B cell (primary cell): ENCODE measurements at regions not wholly inside any gene's neighbourhood (a gene's known extent, or its start where the extent isn't known, plus 50 kb on each side); places are given as distances from the start of the nearest gene placed in this dataset.

Experiments used
- ATAC-seq: fragments of 200-7000 bp; cut with Tn5 transposase; one replicate; pipeline ENCODE4 v1.10.0; 2021; ENCODE audit warnings: low read depth, mild to moderate bottlenecking, moderate number of reproducible peaks, moderate library complexity
- CTCF ChIA-PET: fragments of 350-600 bp; sonication (Branson Sonifier 250); formaldehyde crosslinking; loops from one replicate; lab custom pipeline; 2021; ENCODE audit warnings: antibody characterized with exemption, inconsistent platforms; lab: Charles Lee
- POLR2A ChIA-PET: fragments of 350-600 bp; sonication (Branson Sonifier 250); formaldehyde crosslinking; loops from one replicate; lab custom pipeline; 2021; ENCODE audit warnings: antibody characterized with exemption; lab: Charles Lee
- DNase-seq: peaks from one replicate; pipeline ENCODE4 v3.0.0; 2013
- H2AFZ ChIP-seq: 2 replicates; pipeline ENCODE4 v1.6.1; 2012; ENCODE audit warnings: mild to moderate bottlenecking, low read depth, low read length; ENCODE audit not compliant: insufficient read depth, poor library complexity, severe bottlenecking
- H3K27ac ChIP-seq, 2 donors: 1 replicate in 1 of 2; 2 replicates in 1 of 2; pipeline ENCODE4 v1.5.1; 2012 to 2013; ENCODE audit warnings: low read length in 2 of 2, mild to moderate bottlenecking in 2 of 2, moderate library complexity in 1 of 2
- H3K27me3 ChIP-seq, 4 experiments: fragments of 200-600 bp in 1 of 4; sonication (generic) in 1 of 4; replicated peaks in 1 of 4; 1 replicate in 2 of 4; 2 replicates in 2 of 4; pipeline versions ENCODE4 v1.6.1 to v1.7.0; 2013 to 2016; ENCODE audit warnings: low read length in 3 of 4, mild to moderate bottlenecking in 2 of 4, mixed read lengths in 1 of 4, moderate library complexity in 1 of 4; ENCODE audit not compliant: insufficient read depth in 4 of 4, control insufficient read depth in 3 of 4; ENCODE audit errors: control extremely low read depth in 1 of 4
- H3K36me3 ChIP-seq, 2 experiments: replicated peaks in 1 of 2; 1 replicate in 1 of 2; 2 replicates in 1 of 2; pipeline versions ENCODE4 v1.6.1 to v1.7.1; 2013; ENCODE audit warnings: low read length in 1 of 2; ENCODE audit not compliant: insufficient read depth in 2 of 2, control insufficient read depth in 1 of 2; ENCODE audit errors: control extremely low read depth in 1 of 2, extremely low read depth in 1 of 2
- H3K4me1 ChIP-seq, 2 donors: fragments of 200-600 bp in 1 of 2; sonication (generic) in 1 of 2; 1 replicate in 1 of 2; 2 replicates in 1 of 2; pipeline versions ENCODE4 v1.5.1 to v1.6.1; 2013 to 2017; ENCODE audit warnings: low read length in 2 of 2; ENCODE audit not compliant: control insufficient read depth in 2 of 2, insufficient read depth in 2 of 2
- H3K4me2 ChIP-seq: replicated peaks from 2 replicates; pipeline ENCODE3; 2012; ENCODE audit warnings: mild to moderate bottlenecking, low read depth, low read length; ENCODE audit not compliant: poor library complexity, severe bottlenecking
- H3K4me3 ChIP-seq, 5 experiments: fragments of 200-600 bp in 1 of 5; sonication (generic) in 1 of 5; 1 replicate in 3 of 5; 2 replicates in 2 of 5; pipeline versions ENCODE4 v1.5.1 to v1.7.0; 2011 to 2016; ENCODE audit warnings: low read length in 4 of 5, mild to moderate bottlenecking in 4 of 5, low read depth in 2 of 5, control low read depth in 1 of 5, moderate library complexity in 1 of 5; ENCODE audit not compliant: insufficient read depth in 1 of 5; ENCODE audit errors: control extremely low read depth in 1 of 5, extremely low read depth in 1 of 5
- H3K79me2 ChIP-seq: fragments of 200-600 bp; sonication (generic); one replicate; pipeline ENCODE4 v1.6.0; 2016; ENCODE audit warnings: low read length; ENCODE audit not compliant: control insufficient read depth, insufficient read depth
- H3K9ac ChIP-seq: fragments of 200-600 bp; sonication (generic); 2 replicates; pipeline ENCODE4 v1.6.1; 2017; ENCODE audit warnings: mild to moderate bottlenecking, low read length, moderate library complexity
- H3K9me3 ChIP-seq, 3 donors: one replicate each; pipeline versions ENCODE4 v1.6.1 to v1.7.1; 2013; ENCODE audit warnings: low read length in 2 of 3; ENCODE audit not compliant: control insufficient read depth in 2 of 3, insufficient read depth in 1 of 3; ENCODE audit errors: control extremely low read depth in 1 of 3
- H4K20me1 ChIP-seq: 2 replicates; pipeline ENCODE4 v1.6.0; 2012; ENCODE audit warnings: mild to moderate bottlenecking, low read length; ENCODE audit not compliant: insufficient read depth, control insufficient read depth, poor library complexity, severe bottlenecking
- H3K27ac Mint-ChIP-seq: one replicate; pipeline ENCODE4 v1.8.0; 2021; ENCODE audit warnings: mixed read lengths
- H3K27me3 Mint-ChIP-seq: one replicate; pipeline ENCODE4 v1.8.0; 2021; ENCODE audit warnings: mixed read lengths
- H3K4me1 Mint-ChIP-seq: one replicate; pipeline ENCODE4 v1.8.0; 2021; ENCODE audit warnings: mixed read lengths
- H3K4me3 Mint-ChIP-seq: one replicate; pipeline ENCODE4 v1.8.0; 2021; ENCODE audit warnings: mixed read lengths
- H3K9me3 Mint-ChIP-seq: one replicate; pipeline ENCODE4 v1.8.0; 2022; ENCODE audit warnings: mixed read lengths; ENCODE audit not compliant: insufficient read depth
- EZH2 ChIP-seq: IDR thresholded peaks from 2 replicates; pipeline ENCODE4 v1.6.1; 2012; ENCODE audit warnings: borderline replicate concordance, low read depth, mild to moderate bottlenecking, moderate library complexity, low read length; ENCODE audit not compliant: insufficient read depth, poor library complexity, severe bottlenecking
- WGBS: methylation state at CpG from one replicate; pipeline ENCODE4 v1.1.5; 2013; ENCODE audit warnings: missing lambda C conversion rate; ENCODE audit not compliant: insufficient coverage; 5-methylcytosine and 5-hydroxymethylcytosine counted together
- intact Hi-C: fragments of 100-400 bp; cut with micrococcal nuclease; formaldehyde crosslinking; loops from one replicate; pipeline ENCODE4 v1.10.0; 2022
- TF ChIP-seq, protein P1 (sequence below): fragments of 200-600 bp; IDR thresholded peaks from one replicate; pipeline ENCODE4 v1.8.0; 2022; ENCODE audit warnings: antibody characterized with exemption, mild to moderate bottlenecking

DNA sequence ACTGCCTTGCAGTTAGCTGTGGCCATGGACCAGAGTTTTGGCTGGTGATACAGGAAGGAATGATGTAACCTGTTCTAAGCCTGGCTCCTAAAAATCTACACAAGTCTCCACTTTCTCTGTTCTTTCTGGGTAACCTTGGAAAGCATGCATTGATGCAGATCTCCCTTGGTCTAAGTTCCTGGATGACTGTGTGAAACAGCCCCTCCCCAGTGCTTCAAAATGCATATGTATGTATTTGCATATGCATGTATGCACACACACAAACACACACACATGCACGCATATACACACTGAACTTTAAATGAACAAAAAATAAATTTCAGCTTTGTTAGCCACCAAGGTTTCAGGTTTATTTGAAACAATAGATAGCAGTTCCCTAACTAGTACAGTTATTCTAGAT, 296.1 kb downstream of the OSR1 start:
- WGBS: no CpG with 5 or more reads among the region's 1 CpG
- no peak for ATAC-seq
- H3K4me3 Mint-ChIP-seq: no peak overlapping the region
- H3K4me1 Mint-ChIP-seq: no peaks in the 10 kb centered on the region
- ChIA-PET POLR2A (no interaction called here), CTCF (interaction anchor here (0.6 kb wide), 1 partner anchor 79 kb away, joined by 3 read pairs; no protein-coding TSS in a partner anchor)
- no peaks in the 10 kb centered on the region for H3K9me3 ChIP-seq
- no peak overlapping the region for H3K4me2 ChIP-seq
- H3K4me1 ChIP-seq: no peaks in the 10 kb centered on the region
- no peak overlapping the region for H3K27ac Mint-ChIP-seq
- no peaks in the 10 kb centered on the region for H4K20me1 ChIP-seq
- no peaks in the 10 kb centered on the region for H3K79me2 ChIP-seq
- no peak overlapping the region for H3K4me3 ChIP-seq
- H3K27me3 Mint-ChIP-seq: no peaks in the 10 kb centered on the region
- H3K27ac ChIP-seq: no peak overlapping the region
- H3K27me3 ChIP-seq: no peaks in the 10 kb centered on the region
- H3K36me3 ChIP-seq: no peaks in the 10 kb centered on the region
- H2AFZ ChIP-seq: no peak overlapping the region
- DNase-seq: no peak
- no peak for TF ChIP-seq EZH2
- TF ChIP-seq, protein P1, sequence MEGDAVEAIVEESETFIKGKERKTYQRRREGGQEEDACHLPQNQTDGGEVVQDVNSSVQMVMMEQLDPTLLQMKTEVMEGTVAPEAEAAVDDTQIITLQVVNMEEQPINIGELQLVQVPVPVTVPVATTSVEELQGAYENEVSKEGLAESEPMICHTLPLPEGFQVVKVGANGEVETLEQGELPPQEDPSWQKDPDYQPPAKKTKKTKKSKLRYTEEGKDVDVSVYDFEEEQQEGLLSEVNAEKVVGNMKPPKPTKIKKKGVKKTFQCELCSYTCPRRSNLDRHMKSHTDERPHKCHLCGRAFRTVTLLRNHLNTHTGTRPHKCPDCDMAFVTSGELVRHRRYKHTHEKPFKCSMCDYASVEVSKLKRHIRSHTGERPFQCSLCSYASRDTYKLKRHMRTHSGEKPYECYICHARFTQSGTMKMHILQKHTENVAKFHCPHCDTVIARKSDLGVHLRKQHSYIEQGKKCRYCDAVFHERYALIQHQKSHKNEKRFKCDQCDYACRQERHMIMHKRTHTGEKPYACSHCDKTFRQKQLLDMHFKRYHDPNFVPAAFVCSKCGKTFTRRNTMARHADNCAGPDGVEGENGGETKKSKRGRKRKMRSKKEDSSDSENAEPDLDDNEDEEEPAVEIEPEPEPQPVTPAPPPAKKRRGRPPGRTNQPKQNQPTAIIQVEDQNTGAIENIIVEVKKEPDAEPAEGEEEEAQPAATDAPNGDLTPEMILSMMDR: no peak
- H3K9ac ChIP-seq: no peak overlapping the region
- H3K9me3 Mint-ChIP-seq: no peaks in the 10 kb centered on the region
- intact Hi-C loops: no loop called here

GRCh38 chr2:19059076-19059475, 299.3 kb downstream of the OSR1 start:
- H3K27me3 ChIP-seq: no peaks in the 10 kb centered on the region
- no peaks in the 10 kb centered on the region for H4K20me1 ChIP-seq
- intact Hi-C loops: no loop called here
- no peaks in the 10 kb centered on the region for H3K79me2 ChIP-seq
- no peak overlapping the region for H3K27ac Mint-ChIP-seq
- no peak for TF ChIP-seq EZH2
- TF ChIP-seq, protein P1: no peak
- ChIA-PET CTCF (no interaction called here), POLR2A (no interaction called here)
- H3K9ac ChIP-seq: no peak overlapping the region
- DNase-seq (no peak), ATAC-seq (no peak)
- no peak overlapping the region for H2AFZ ChIP-seq
- H3K27me3 Mint-ChIP-seq: no peaks in the 10 kb centered on the region
- H3K9me3 ChIP-seq: no peaks in the 10 kb centered on the region
- H3K4me3 ChIP-seq: no peak overlapping the region
- no peaks in the 10 kb centered on the region for H3K4me1 Mint-ChIP-seq
- H3K27ac ChIP-seq: no peak overlapping the region
- H3K4me1 ChIP-seq: no peaks in the 10 kb centered on the region
- no peak overlapping the region for H3K4me2 ChIP-seq
- no CpG with 5 or more reads among the region's 1 CpG for WGBS
- H3K36me3 ChIP-seq: no peaks in the 10 kb centered on the region
- no peaks in the 10 kb centered on the region for H3K9me3 Mint-ChIP-seq
- H3K4me3 Mint-ChIP-seq: no peak overlapping the region
